Left colon (tissue), 2 donors: ENCODE measurements at regions not wholly inside any gene's neighbourhood (a gene's known extent, or its start where the extent isn't known, plus 50 kb on each side); places are given as distances from the start of the nearest gene placed in this dataset.
A peak's percentile ranks its signal among the peaks of the same experiment; 100 is the strongest.
"Not testable (repeated sequence)": the region's sequence is repeated elsewhere in the genome, so short reads cannot be mapped to it uniquely, and the experiment has no call there.

Experiments used
- ATAC-seq: fragments of 200-7000 bp; cut with Tn5 transposase; one replicate; pipeline ENCODE4 v1.9.1; 2020; ENCODE audit warnings: mild to moderate bottlenecking, moderate library complexity
- DNase-seq, 2 donors: peaks; one replicate each; pipeline ENCODE4 v3.0.0-alpha.2; 2020
- intact Hi-C, 2 donors: fragments of 100-400 bp; cut with DNase I in 1 of 2; cut with micrococcal nuclease in 1 of 2; formaldehyde crosslinking; loops; one replicate each; pipeline versions ENCODE4 v1.11.2 to v1.14.0; 2022; cut with DNase I, micrococcal nuclease
- donor health status: DM: no; HTN: no; CAD: no.
- donor health status: DM: yes; HTN: yes; CAD: no.

GRCh38 chr5:12204761-12205160 is 300.5 kb upstream of the CTNND2 start:
- DNase-seq (no peak), ATAC-seq (no peak)
- intact Hi-C loops: no loop called here

DNA sequence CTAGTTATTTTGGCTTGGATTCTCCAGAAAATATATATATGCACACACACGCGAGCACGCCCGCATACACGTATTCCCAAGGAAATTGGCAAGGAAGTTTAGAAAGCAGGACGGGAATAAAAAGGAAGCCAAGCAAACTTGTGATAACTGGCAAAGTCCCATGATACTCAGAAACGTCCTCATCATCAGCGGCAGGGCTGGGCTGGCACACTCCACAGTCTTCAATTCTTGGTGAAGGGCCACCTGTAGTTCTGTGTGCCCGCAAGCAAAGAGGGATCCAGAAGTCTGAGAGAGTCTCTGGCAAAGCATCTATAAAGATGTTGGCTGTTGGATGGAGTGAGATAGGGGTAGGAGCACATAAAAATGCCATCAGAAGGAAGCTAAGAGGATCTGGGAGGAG is 289.3 kb upstream of the CTNND2 start:
- ATAC-seq (no peak), DNase-seq (no peak)
- intact Hi-C loops: no loop called here

GRCh38 chr5:12183003-12183402 is 278.8 kb upstream of the CTNND2 start:
- ATAC-seq: no peak
- DNase-seq: no peak
- intact Hi-C loops: no loop called here

DNA sequence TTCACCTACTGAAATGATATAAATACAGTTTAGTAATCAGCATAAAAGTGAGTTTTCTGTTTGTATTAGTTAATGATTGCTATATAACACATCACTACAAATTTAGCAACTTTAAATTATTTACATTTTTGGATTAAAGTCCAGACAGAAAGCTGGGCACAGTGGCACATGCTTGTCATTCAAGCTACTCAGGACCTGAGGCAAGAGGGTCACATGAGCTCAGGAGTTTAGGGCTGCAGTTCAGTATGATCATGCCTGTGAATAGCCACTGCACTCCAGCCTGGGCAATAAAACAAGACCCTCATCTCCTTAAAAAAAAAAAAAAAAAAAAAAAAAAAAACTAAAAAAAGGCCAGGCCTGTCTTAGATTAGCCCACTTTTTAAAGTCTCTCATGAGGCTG is 273.6 kb upstream of the CTNND2 start:
- ATAC-seq (no peak), DNase-seq (no peak)
- intact Hi-C loops: no loop called here

- DNase-seq: no peak
- intact Hi-C loops: no loop called here
- ATAC-seq: no peak
Observed at GRCh38 chr5:12177225-12177624, 273.0 kb upstream of the CTNND2 start.

GRCh38 chr5:12175914-12176585 is 271.8 kb upstream of the CTNND2 start:
- ATAC-seq: no peak
- intact Hi-C loops: no loop called here
- DNase-seq: no peak

DNA sequence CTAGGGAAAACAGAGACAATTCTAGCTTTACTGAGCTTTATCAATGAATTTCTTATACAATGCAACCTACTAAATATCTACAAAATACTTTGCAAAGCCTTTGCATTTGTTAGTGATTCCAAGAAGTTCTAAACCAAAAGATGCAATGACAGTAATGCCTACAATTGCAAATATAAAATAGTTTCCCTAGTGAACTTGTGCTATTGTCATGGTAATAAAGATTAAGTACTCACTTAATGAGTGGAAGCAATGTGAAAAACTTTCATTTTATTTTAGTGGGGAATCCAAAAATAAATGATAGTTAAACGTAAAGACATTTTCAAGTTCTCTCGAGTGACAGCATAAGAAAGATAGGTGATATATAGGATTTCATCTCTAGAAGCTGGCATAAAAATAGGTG is 270.5 kb upstream of the CTNND2 start:
- DNase-seq (no peak), ATAC-seq (no peak)
- intact Hi-C loops: no loop called here

DNA sequence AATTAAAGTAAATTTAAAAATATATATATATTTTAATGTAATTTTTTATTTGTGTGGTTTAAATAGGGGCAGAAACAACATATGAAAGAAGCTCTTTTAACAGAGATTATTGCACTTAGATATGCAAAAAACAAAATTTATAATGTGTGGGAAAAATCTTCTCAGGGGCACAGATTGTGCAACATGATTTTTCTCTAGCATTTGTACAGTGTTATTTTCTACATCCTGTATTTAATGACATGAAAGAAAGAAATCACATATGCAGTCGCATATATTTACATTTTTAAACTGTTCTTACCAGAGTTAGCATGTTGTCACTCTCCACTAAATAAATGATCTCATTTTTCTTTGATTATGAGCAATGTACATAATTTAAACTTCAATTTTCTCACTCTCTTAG is 265.3 kb upstream of the CTNND2 start:
- intact Hi-C loops: no loop called here

GRCh38 chr5:12162863-12163262 is 258.6 kb upstream of the CTNND2 start:
- ATAC-seq: no peak
- intact Hi-C loops: no loop called here

More for the DNA sequence above, 265.3 kb upstream of the CTNND2 start:
- ATAC-seq: no peak
- no peak for DNase-seq

GRCh38 chr5:12147513-12147912 is 243.3 kb upstream of the CTNND2 start:
- ATAC-seq (no peak), DNase-seq (no peak)
- intact Hi-C loops: no loop called here

More at GRCh38 chr5:12162863-12163262, 258.6 kb upstream of the CTNND2 start:
- no peak for DNase-seq

GRCh38 chr5:12141496-12141895 is 237.2 kb upstream of the CTNND2 start:
- intact Hi-C loops: no loop called here
- no peak for DNase-seq
- ATAC-seq: no peak

DNA sequence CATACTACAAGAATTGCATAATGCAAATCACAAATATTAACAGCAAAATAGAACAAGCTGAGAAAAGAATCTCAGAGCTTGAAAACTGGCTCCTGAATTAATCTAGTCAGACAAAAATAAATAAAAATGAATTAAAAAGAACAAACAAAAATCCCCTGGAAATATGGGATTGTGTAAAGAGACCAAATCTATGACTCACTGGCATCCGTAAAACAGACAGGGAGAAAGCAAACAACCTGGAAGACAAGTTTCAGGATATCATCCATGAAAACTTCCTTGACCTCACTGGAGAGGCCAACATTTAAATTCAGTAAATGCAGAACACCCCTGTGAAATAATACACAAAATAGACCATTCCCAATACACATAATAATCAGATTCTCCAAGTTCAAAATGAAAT is 229.3 kb upstream of the CTNND2 start:
- intact Hi-C loops: no loop called here
- no peak for ATAC-seq
- no peak for DNase-seq

DNA sequence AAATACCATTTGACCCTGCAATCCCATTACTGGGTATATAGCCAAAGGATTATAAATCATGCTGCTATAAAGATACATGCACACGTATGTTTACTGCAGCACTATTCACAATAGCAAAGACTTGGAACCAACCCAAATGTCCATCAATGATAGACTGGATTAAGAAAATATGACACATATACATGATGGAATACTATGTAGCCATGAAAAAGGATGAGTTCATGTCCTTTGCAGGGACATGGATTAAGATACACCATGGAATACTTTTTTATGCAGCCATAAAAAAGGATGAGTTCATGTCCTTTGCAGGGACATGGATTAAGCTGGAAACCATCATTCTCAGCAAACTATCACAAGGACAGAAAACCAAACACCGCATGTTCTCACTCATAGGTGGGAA is 226.8 kb upstream of the CTNND2 start:
- intact Hi-C loops: not testable (repeated sequence)

DNA sequence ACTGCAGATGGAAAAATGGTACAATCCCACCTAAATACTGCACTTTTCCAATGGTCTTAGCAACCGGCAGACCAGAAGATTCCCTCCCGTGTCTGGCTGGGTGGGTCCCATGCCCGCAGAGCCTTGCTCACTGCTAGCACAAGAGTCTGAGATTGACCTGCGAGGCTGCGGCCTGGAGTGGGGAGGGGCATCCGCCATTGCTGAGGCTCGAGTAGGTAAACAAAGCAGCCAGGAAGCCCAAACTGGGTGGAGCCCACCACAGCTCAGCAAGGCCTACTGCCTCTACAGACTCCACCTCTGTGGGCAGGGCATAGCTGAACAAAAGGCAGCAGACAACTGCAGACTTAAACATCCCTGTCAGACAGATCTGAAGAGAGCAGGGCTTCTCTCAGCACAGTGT is 221.6 kb upstream of the CTNND2 start:
- intact Hi-C loops: no loop called here
- no peak for ATAC-seq
- DNase-seq: no peak

More for the DNA sequence above, 226.8 kb upstream of the CTNND2 start:
- DNase-seq, ATAC-seq: not testable (repeated sequence)

DNA sequence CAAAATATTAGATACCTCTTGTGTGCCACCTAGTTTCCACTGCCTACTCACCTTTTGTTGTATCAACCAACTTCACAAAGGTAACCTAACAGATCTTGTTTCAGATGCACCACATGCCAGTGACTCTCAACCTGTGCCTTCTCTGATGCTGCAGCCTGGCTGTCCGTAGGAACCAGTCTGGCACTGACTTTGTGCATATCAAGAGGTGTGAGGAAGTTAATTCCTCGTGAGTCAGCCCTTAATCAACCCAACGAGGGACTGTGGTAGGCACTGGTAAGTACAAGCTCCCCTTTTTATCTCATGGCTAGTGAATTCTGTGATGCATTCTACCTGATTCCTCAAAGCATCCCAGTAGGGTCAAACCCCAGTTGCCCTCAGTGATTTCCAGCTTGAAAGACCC is 215.4 kb upstream of the CTNND2 start:
- DNase-seq: no peak
- intact Hi-C loops: no loop called here
- ATAC-seq: no peak

DNA sequence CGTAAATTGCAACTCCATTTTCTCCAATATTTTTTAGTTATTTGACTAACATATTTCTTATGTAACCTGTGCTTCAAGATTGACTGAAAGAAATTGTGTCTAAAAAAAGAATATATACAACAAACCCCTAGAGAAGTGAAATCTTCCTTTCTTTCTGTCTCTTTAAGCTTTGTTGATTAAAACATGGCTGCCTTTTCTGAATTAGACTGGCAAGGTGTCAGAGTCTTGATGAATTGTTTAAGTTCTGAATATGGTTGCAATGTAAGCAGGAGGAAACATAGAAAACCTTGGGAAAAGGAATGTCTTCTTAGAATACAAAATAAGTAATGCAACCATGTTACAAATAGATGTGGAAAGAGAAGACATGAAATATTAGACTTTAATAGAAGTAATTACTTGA is 209.8 kb upstream of the CTNND2 start:
- no peak for DNase-seq
- no peak for ATAC-seq
- intact Hi-C loops: no loop called here

- no peak for DNase-seq
- intact Hi-C loops: no loop called here
- ATAC-seq: no peak
Observed at GRCh38 chr5:12113062-12113461, 208.8 kb upstream of the CTNND2 start.

DNA sequence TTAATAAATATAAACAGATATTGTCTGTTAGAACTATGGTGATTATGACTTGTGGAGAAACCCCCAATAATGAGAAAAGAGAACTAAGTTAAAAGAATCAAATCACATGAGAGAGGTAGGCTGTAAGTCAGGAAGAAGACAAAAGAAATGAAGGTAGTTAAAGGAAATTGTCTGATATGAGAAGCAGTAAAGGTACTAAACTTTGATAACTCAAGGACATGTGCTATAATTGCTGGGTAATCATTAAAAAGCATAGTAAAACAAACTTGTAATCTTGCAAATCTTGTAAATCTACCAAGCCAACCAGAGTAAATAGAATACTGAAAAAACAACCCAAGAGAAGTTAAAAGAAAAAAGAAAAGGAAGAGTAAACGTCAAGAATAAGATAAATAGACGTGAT is 207.0 kb upstream of the CTNND2 start:
- ATAC-seq (peak; percentile 94), DNase-seq (no peak)
- intact Hi-C loops: no loop called here

DNA sequence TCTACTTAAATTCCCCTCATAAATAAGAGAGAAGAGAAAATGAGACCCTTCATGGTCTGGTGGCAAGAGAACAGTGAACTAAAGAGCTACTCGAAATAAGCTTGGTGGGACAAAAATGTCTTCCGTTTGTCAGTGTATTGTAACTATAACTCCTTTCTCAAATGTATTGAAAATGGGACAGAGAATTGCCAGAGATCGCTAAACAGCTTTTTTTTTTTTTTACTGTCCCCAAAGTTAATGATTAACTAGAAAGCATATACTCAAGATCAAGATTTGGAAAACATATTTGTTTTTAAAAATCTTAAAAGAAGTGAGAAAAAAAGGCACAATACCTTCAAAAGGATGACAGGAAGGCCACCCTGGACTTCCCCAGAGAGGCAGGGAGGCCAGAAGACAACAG is 206.4 kb upstream of the CTNND2 start:
- DNase-seq: no peak
- ATAC-seq: peak; percentile 69
- intact Hi-C loops: no loop called here

- ATAC-seq: no peak
Observed at GRCh38 chr5:12109075-12109688, 204.9 kb upstream of the CTNND2 start.

DNA sequence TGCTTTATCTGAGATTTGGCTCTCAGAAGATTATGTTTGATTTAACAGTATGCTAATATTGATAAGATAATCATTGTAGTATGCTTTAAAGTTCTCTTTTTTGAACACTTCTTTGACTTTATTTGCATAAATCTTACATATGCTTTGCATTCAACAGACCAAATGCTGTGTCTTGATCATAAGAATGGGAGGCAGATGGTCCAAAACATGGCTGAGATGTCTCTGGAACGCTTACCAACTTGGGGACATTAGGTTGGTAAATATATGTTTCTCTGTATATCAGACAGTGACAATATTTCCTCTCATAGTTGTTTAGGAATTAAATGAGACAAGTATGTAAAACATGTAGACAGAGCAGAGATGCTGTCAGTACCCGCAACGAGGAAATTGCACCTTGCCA is 197.9 kb upstream of the CTNND2 start:
- intact Hi-C loops: no loop called here
- ATAC-seq (no peak), DNase-seq (no peak)

More at GRCh38 chr5:12109075-12109688, 204.9 kb upstream of the CTNND2 start:
- intact Hi-C loops: no loop called here
- DNase-seq: no peak
